Right ventricle myocardium inferior (tissue), 1 donor: ENCODE measurements at regions not wholly inside any gene's neighbourhood (a gene's known extent, or its start where the extent isn't known, plus 50 kb on each side); places are given as distances from the start of the nearest gene placed in this dataset.
"Not testable (repeated sequence)": the region's sequence is repeated elsewhere in the genome, so short reads cannot be mapped to it uniquely, and the experiment has no call there.

Source experiments
- ATAC-seq: fragments of 200-7000 bp; cut with Tn5 transposase; one replicate; pipeline ENCODE4 v1.9.1; 2020; ENCODE audit warnings: mild to moderate bottlenecking, moderate library complexity
- DNase-seq: peaks from one replicate; pipeline ENCODE4 v3.0.0; 2021; ENCODE audit errors: missing footprints
- intact Hi-C: fragments of 100-400 bp; cut with DNase I; formaldehyde crosslinking; loops from one replicate; pipeline ENCODE4 v1.11.0; 2022
- donor health status: DM: no; HTN: yes; CAD: no; lungs with severe emphysema.

DNA sequence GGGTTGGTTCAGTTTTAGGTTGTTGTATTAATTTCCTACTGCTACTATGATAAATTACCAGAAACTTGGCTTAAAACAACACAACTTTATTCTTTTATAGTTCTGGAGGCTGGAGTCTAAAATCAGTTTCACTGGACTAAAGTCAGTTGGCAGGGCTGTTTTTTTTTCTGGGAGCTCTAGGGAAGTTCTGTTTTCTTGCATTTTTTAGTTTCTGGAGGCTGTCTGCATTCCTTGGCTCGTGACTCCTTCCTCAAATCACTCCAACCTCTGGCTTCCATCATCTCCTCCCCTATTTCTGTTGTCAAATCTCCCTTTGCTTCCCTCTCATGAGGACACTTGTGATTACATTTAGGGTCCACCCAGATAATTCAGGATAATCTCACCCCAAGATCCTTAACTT lies 51.3 kb upstream of the SUB1 start:
- intact Hi-C loops: no loop called here
- DNase-seq (no peak), ATAC-seq (no peak)

DNA sequence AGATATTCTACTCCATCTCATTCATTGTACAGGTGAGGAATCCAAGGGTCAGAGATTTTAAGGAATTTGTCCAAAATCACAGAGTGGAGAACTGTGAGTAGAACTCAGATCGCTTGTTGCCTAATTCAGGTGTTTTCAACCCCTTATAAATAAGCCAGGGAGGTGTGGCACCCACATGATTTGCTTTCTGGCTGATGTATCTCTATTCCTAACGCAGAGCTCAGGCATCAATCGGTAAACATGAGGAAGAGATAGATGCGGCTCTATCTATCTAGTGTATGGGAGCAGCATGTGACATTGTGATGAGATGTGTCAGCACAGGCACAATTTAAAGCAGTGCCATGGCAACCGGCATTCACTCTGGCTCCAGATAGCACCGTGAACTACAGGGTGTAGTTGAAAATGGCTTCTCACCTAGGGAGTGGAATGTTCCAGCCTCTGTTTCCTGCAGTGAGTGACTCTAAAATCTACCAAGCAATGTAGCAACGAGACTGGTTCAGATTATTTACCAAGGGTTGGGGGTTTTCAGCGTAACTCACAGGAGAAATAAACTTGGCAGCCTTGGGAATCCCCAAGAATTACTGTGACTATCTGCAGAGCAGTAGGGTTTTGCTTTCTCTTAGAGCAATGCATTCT lies 53.4 kb upstream of the SUB1 start:
- intact Hi-C loops: no loop called here
- DNase-seq: no peak
- ATAC-seq: peak; percentile 4

DNA sequence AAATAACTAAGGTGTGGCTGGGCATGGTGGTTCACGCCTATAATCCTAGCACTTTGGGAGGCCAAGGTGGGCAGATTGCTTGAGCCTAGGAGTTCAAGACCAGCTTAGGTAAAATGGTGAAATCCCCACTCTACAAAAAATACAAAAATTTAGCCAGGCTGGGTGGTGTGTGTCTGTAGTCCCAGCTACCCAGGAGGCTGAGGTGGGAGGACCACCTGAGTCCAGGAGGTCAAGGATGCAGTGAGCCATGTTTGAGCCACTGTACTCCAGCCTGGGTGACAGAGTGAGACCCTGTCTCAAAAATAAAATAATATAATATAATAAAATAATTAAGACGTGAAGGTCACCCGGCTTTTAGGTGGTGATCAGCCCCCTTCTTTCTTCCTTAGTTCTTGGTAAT lies 58.0 kb upstream of the SUB1 start:
- intact Hi-C loops, DNase-seq, ATAC-seq: not testable (repeated sequence)

DNA sequence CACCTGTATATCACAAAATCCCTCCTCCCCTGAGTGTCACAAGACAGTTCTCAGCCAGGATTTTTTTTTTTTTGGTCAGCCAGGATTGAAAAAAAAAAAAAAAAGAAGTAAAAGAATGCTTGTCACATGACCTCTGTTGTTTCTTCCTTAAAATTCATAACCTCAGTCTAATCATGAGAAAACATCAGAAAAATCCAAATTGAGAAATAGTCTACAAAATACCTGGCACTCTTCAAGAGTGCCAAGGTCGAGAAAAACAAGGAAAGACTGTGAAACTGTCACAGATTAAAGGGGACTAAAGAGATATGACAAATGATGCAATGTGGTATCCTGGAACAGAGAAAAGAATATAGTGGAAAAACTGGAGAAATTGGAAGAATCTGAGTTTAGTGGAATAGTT lies 58.5 kb upstream of the SUB1 start:
- ATAC-seq (no peak), DNase-seq (no peak)
- intact Hi-C loops: no loop called here

DNA sequence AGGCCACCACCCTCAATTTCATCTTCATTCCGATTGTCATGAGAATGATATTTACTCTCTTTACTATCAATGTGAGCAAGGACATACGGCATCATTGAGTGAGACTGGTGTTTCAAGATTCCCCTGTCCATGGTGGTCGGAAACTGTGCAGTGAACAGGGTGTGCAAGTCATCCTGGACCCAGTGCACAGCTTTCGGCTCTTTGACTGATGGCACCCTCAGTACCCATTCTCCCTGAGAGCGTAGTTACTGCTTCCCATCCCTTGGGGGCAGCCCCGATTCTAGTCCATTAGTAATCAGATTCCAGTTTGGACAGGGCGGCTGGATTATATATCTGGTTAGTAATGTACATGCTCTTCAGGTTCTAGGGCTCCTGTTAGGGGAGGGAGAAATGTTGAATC lies 61.7 kb upstream of the SUB1 start:
- no peak for DNase-seq
- intact Hi-C loops: no loop called here
- no peak for ATAC-seq

DNA sequence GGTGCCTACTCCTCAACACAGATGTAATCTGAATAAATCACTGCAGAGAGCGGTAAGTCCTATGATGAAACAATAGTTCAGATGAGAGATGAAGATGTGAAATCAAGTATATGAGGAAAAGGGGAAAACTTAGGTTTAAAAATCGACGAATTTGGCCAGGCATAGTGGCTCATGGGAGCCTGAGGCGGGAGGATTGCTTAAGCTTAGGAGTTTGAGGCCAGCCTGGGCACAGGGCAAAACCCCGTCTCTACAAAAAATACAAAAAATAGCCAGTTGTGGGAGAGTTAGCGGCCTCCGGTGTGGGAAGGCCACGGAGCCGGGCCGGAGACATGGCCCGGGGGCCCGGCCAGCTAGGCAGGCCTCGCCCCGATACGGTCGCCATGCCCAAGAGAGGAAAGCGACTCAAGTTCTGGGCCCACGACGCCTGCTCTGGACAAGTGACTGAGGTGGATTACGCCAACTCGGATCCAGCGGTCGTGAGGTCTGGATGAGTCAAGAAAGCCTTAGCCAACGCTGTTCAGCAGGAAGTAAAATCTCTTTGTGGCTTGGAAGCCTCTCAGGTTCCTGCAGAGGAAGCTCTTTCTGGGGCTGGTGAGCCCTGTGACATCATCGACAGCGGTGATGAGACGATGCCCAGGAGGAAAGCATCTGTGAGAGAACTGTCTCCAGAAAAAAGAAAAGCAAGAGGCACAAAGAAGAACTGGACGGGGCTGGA lies 62.8 kb upstream of the SUB1 start:
- peak; percentile 84 for DNase-seq
- intact Hi-C loops: no loop called here
- ATAC-seq: no peak

DNA sequence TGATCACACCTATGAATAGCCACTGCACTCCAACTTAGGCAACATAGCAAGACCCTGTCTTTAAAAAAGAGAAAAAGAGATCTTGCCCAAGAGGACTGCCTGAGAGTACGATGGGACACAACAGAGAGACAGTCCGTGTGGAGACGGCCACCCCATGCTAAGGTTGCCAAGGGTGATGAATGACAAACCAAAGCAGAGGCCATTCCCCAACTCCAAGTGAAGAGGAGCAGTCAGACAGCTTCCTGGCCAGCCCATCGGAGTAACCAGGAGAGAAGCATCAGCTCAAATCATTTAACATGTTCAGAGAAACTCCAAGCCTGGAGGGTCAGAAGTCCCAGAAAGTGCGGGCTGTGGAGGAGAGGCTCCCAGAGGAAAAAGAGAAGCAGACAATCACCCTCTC lies 63.9 kb upstream of the SUB1 start:
- no peak for DNase-seq
- intact Hi-C loops: no loop called here
- no peak for ATAC-seq

DNA sequence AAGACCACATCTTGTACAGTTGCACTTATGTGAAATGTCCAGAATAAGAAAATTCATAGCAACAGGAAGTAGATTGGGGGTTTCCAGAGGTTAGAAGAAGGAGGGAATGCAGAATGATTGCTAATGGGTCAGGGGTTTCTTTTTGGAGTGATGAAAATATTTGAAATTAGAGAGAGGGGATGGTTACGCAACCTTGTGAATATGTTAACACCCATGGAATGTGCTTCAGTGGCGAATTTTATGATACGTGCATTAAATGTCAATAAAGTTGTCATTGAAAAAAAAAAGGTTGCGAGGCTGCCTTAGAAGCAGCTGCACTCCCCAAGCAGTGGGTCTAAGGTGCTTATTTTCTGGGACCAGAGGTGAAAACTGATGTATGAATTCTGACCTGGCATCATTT lies 64.4 kb upstream of the SUB1 start:
- DNase-seq: no peak
- intact Hi-C loops: no loop called here
- no peak for ATAC-seq

DNA sequence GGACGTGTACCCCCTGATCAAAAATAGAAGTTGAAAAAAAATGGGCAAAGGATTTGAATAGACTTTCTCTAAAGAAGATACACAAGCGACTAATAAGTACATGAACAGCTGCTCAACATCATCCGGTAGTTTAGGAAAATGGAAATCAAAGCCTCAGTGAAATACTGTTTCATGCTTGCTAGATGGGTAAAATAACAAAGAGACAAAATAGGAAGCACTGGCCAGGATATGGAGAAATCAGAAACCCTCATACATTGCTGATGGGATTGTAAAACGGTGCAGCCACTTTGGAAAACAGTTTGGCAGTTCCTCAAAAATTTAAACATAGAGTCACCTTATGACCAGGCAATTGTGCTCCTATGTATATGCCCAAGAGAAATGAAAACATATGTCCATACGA lies 65.0 kb upstream of the SUB1 start:
- ATAC-seq (no peak), DNase-seq (no peak)
- intact Hi-C loops: no loop called here

DNA sequence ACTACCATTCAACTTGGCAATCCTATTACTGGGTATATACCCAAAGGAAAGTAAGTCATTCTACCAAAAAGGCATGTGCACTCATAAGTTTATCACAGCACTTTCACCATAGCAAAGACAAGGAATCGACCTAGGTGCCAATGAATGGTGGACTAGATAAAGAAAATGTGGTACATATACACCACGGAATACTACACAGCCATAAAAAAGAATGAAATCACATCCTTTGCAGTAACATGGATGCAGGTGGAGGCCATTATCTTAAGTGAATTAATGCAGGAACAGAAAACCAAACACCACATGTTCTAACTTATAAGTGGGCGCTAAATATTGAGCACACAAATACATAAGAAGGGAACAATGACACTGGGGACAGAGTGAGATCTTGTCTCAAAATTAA lies 65.8 kb upstream of the SUB1 start:
- DNase-seq (no peak), ATAC-seq (no peak)
- intact Hi-C loops: no loop called here

DNA sequence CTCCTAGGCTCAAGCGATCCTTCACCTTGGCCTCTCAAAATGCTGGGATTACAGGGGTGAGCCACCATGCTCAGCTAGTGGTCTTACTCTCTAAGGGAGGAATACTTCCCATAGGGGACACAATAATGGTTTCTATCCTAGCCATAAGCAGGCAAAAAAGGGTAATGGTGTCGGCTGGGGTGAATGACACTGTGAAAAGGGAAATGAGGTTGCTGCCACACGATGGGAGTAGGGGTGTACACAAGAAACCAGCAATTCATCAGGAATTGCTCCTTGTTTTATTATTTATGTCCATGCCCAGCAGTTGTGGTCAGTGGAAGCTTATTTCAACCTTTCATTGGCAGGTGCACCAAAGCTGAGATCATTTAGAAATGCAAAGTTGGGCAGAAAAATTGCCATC lies 70.3 kb upstream of the ZFR start:
- DNase-seq (no peak), ATAC-seq (no peak)
- intact Hi-C loops: no loop called here

DNA sequence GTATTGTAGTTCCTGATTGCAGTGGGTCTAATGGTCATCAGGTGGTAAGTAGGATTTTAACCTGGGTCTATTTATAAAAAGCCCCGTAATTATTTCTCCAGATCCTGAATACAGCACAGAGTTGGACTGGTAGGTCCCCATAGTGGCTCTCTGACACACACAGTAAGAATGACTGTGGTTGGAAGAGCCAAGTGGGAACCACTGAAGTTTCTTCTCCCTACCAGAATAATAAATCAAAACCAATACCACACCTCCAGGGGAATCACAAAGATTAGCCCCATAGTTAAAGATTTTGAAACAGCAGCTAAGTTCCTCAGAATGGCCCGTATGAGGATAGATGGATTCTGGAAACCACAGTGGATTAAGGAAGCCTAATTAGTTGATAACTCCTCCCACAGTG lies 68.4 kb upstream of the ZFR start:
- DNase-seq (no peak), ATAC-seq (no peak)
- intact Hi-C loops: no loop called here

DNA sequence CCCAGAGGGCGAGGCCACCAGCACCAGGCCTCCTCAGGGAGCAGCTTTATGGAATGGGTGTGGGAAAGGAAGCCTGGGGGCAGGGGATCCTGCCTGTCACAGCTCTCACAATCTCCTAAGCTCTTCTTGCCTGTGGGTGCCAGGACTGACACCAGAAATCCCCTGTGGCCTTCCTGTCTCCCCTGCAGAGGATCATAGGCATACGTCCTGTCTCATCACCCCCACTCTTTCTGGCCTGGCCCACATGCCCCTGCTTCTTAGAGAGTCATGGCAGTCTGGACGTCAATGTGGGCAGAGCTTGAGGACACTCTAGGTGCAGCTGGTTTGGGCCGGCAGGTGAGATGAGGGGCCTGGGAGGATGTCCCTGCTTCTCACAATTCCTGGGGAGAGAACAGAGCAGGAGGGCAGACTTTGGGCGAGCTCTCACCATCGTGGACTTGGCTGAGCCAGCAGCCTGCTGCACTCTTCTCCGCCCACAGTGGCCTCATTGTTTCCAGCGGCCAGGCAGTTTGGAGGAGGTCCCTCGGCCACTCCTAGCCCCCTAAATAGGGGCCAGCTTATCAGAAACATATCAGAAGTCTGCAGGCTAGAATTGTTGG lies 67.3 kb upstream of the ZFR start:
- DNase-seq (no peak), ATAC-seq (no peak)
- intact Hi-C loops: no loop called here

DNA sequence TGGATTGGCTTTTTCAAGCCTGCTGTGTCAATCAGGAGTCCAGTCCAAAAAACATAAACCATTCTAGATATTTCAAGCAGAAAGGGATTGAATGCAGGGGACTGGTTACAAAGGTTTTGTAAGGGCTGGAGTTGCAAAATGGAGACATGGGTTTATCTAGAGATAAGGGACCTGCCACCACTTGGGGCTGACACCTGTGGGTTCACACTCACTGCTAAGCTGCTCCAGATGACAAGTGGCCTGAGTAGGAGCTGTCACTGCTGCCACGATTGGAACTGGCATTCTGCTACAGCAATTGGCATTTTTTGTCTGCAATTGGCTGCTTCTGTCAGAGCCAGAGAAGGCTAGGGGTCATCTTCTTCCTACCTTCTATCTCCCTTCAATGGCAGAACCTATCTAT lies 66.3 kb upstream of the ZFR start:
- ATAC-seq (no peak), DNase-seq (no peak)
- intact Hi-C loops: no loop called here

DNA sequence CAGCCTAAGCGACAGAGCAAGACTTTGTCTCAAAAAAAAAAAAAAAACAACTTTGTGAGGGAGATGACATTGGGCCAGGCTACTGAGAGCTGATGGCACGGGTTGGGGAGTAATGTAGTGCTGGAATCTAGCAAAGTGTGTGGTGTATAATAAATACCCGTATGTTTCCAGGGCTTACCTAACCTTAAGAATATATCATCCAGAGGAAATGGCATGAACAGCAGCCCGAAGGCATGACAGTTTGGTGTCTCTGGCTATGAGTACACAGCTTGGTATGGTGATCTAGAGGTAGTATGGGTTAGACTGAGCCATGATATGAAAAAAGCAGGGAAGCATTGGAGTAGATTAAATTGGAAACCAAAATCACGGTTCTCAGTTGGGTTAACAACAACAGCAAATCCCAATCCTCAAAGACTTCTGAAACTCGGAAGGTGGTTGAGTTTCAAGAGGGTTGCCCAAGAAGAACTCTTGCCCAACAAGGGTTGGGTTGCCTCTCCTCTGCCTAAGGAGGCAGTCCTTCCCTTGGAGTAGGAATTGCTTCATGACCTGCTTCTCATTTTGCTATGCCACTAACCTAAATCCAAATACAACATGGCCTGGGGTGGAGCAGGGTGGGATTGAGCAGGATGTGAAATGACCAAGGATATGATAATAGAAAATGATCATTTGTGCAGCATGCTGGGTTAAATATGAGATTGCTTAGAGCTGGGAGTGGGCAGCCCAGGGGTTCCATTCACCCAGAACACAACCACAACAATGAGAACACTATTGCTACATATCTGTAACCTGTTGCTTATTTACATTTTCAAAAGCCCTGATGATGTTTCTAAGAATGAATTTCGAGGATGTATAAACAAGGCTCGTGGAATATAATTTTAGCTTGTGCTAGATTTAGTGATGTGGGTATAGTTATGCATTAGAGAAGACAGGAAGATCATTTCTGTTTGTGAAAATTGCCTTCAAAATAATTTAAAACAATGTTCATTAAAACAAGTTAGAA lies 64.6 kb upstream of the ZFR start:
- ATAC-seq (no peak), DNase-seq (no peak)
- intact Hi-C loops: no loop called here

DNA sequence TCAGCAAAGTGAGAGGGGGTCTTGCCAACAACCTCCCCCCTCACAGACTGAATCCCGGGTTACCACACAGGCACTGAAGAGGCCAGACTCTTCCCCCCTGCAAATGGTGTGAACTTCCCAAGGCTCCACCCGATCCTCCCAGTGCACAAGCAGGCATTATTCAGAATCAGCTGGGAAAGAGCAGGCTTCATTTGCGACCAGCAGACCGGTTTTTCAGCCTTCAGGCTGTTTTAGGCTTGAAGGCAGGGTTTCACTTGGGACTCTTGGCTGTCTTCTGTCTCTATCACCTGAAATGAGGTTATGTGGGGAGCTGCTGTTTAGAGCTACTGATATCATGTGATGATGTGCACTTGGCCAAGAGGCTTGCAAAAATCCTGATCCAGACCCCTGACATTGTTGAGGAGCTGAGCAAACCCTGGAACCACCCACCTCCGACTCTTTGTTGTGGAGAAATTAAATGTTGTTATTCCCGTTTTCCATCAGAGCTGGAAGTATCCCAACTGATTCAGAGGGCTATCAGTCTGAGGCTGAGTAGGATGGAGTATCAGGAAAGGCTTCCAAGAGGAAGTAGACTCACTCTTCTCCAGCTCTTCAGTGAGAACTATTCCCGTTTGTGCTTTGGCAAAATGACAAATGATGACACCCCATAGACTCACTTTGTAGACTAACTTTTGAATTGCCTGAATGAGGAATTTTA lies 63.3 kb upstream of the ZFR start:
- intact Hi-C loops: no loop called here
- ATAC-seq: no peak

DNA sequence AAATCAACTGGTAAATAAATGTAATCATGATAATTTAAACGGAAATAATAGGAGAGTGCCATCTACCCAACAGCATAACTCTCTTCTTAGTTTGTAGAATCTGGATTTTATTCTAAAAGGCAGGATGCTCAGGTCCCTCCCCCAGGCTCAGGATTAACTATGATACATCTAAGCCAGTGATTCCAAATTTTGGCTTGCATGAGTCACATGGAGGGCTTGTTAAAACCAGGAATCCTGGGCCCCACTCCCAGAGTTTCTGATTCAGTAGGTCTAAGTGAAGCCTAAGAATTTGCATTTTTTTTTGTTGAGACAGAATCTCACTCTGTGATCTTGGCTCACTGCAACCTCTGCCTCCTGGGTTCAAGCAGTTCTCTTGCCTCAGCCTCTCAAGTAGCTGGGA lies 62.3 kb upstream of the ZFR start:
- ATAC-seq: no peak
- intact Hi-C loops: no loop called here
- DNase-seq: no peak

More for the DNA sequence above, 63.3 kb upstream of the ZFR start:
- no peak for DNase-seq

DNA sequence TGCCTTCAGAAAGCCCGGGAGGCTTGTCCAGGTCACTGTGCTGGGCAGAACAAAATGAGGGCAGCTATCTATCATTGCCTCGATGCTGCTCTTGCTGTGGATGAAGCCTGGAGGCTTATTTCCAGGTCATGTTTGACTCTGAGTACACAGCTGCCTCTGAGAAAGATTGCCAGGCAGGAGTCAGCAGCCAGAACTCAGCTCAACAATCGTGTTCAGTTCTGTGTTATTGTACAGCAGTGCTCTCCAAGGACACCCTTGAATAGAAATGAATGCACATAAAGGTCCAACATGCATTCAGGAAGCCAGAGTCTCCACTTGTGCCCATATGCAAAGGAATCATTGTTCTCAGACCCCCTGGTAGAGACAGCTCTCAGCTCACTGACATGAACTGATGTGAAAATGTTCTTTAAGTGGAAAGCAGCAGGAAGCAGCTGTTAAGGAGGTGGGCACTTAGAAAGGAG lies 61.7 kb upstream of the ZFR start:
- DNase-seq (peak; percentile 75), ATAC-seq (peak; percentile 66)
- intact Hi-C loops: no loop called here

DNA sequence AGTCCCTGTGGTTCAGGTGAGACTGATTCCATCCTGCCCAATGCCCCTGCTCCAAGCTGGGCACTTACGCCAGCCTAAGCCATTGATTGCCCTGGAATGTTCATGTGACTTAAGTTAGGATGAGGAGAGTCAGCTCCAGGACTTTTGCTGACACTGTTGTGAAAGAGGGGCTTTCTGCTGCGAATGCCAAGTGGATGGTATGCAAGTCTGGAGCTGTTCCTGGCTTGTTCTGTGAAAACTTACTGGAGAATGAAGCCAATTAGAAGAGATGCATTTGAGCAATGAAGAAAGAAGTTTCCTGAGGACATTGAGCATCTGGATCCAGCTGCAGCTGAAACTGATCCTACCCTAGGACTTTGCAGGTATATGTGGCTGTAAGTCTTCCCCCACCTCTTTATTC lies 61.2 kb upstream of the ZFR start:
- intact Hi-C loops: loop anchor here (1.0 kb wide), 1 partner anchor 80 kb away; the partner anchor contains the start of gene SUB1
- ATAC-seq (peak; percentile 35), DNase-seq (no peak)
